PC-3 (cell line): ENCODE measurements at regions not wholly inside any gene's neighbourhood (a gene's known extent, or its start where the extent isn't known, plus 50 kb on each side); places are given as distances from the start of the nearest gene placed in this dataset.

ENCODE experiments used
- ATAC-seq: fragments of 200-7000 bp; cut with Tn5 transposase; 2 replicates; pipeline ENCODE4 v1.9.1; 2020; ENCODE audit warnings: mild to moderate bottlenecking, moderate library complexity
- BruUV-seq: library from RNA; stranded (reverse); fragments of 400-500 nt; replicated peaks from 2 replicates; lab custom pipeline; 2021; lab: Mats Ljungman, UMichigan
- CTCF ChIA-PET: fragments of 300-600 bp; sonication (Branson Sonifier 250); formaldehyde crosslinking; loops from one replicate; lab custom pipeline; 2022; ENCODE audit warnings: antibody characterized with exemption; lab: Charles Lee
- POLR2A ChIA-PET: fragments of 300-600 bp; sonication (Branson Sonifier 250); formaldehyde crosslinking; loops from one replicate; lab custom pipeline; 2022; ENCODE audit warnings: antibody characterized with exemption; ENCODE audit not compliant: unreplicated experiment; lab: Charles Lee
- DNase-seq: peaks from one replicate; pipeline ENCODE4 v3.0.0-alpha.2; 2015
- H2AFZ ChIP-seq: fragments of 300-600 bp; sonication (generic); 2 replicates; pipeline ENCODE4 v1.6.0; 2016; ENCODE audit warnings: antibody characterized with exemption, low read length
- H3F3A ChIP-seq: fragments of 300-600 bp; sonication (generic); one replicate; pipeline ENCODE4 v1.6.0; 2017; ENCODE audit warnings: antibody characterized with exemption, low read length, control low read depth, mild to moderate bottlenecking; ENCODE audit not compliant: unreplicated experiment
- H3K27ac ChIP-seq: fragments of 300-600 bp; sonication (generic); 2 replicates; pipeline ENCODE4 v1.5.1; 2016; ENCODE audit warnings: mild to moderate bottlenecking, low read length
- H3K27me3 ChIP-seq: fragments of 300-600 bp; sonication (generic); 2 replicates; pipeline ENCODE4 v1.6.1; 2016; ENCODE audit warnings: low read length, mixed read lengths
- H3K36me3 ChIP-seq: fragments of 300-600 bp; sonication (generic); 2 replicates; pipeline ENCODE4 v1.6.1; 2016; ENCODE audit warnings: low read depth, mixed run types, low read length, mixed read lengths
- H3K4me1 ChIP-seq: fragments of 300-600 bp; sonication (generic); 2 replicates; pipeline ENCODE4 v1.5.1; 2016; ENCODE audit warnings: low read length; ENCODE audit not compliant: insufficient read depth
- H3K4me2 ChIP-seq: fragments of 300-600 bp; sonication (generic); 2 replicates; pipeline ENCODE4 v1.6.0; 2016; ENCODE audit warnings: low read length
- H3K4me3 ChIP-seq: fragments of 300-600 bp; sonication (generic); 2 replicates; pipeline ENCODE4 v1.5.1; 2016; ENCODE audit warnings: mild to moderate bottlenecking, low read length, mixed read lengths
- H3K79me2 ChIP-seq: fragments of 300-600 bp; sonication (generic); 2 replicates; pipeline ENCODE4 v1.6.1; 2017; ENCODE audit warnings: low read length, mixed read lengths
- H3K9ac ChIP-seq: fragments of 300-600 bp; sonication (generic); 2 replicates; pipeline ENCODE4 v1.6.0; 2016; ENCODE audit warnings: mild to moderate bottlenecking, low read length
- H3K9me2 ChIP-seq: fragments of 300-600 bp; sonication (generic); replicated peaks from 2 replicates; pipeline ENCODE4 v1.6.1; 2016; ENCODE audit warnings: mixed run types, low read length, mixed read lengths
- H3K9me3 ChIP-seq: fragments of 300-600 bp; sonication (generic); 2 replicates; pipeline ENCODE4 v1.6.1; 2016; ENCODE audit warnings: low read length, mixed read lengths
- H4K20me1 ChIP-seq: fragments of 300-600 bp; sonication (generic); 2 replicates; pipeline ENCODE4 v1.6.1; 2016; ENCODE audit warnings: low read length, mixed read lengths
- CTCF ChIP-seq: fragments of 300-600 bp; sonication (generic); conservative IDR thresholded peaks from 2 replicates; pipeline ENCODE4 v1.5.1; 2017; ENCODE audit warnings: antibody characterized with exemption, low read depth, mild to moderate bottlenecking, low read length
- EZH2 ChIP-seq: fragments of 300-600 bp; sonication (generic); IDR thresholded peaks from one replicate; pipeline ENCODE4 v1.6.1; 2017; ENCODE audit warnings: antibody characterized with exemption, mild to moderate bottlenecking, low read length; ENCODE audit not compliant: unreplicated experiment
- EZH2phosphoT487 ChIP-seq: fragments of 300-600 bp; sonication (generic); IDR thresholded peaks from 2 replicates; pipeline ENCODE4 v1.6.1; 2018; ENCODE audit warnings: mild to moderate bottlenecking, antibody characterized with exemption, low read length, borderline replicate concordance
- intact Hi-C: fragments of 100-400 bp; cut with micrococcal nuclease; formaldehyde crosslinking; loops from 2 replicates; pipeline ENCODE4 v1.9.0; 2023

- no peak overlapping the region for H3K9ac ChIP-seq
- ATAC-seq (no peak), DNase-seq (no peak)
- H3K4me1 ChIP-seq, result no peaks in the 10 kb centered on the region
- no peaks in the 10 kb centered on the region for H4K20me1 ChIP-seq
- intact Hi-C loops, result loop anchor here (5.0 kb wide), 1 partner anchor 195 kb away; no protein-coding TSS in a partner anchor
- H3K27me3 ChIP-seq, result peaks cover 22% of the 10 kb centered on the region
- TF ChIP-seq EZH2 (no peak), EZH2phosphoT487 (no peak), CTCF (no peak)
- H3F3A ChIP-seq, result no peaks in the 10 kb centered on the region
- H3K79me2 ChIP-seq, result no peaks in the 10 kb centered on the region
- no peaks in the 10 kb centered on the region for H3K36me3 ChIP-seq
- ChIA-PET POLR2A (no interaction called here), CTCF (no interaction called here)
- peak overlapping the region; percentile 57; the same call in 1 of the 2 replicates for H3K4me2 ChIP-seq
- BruUV-seq, result no TSS peak
- H3K27ac ChIP-seq, result no peak overlapping the region
- no peaks in the 10 kb centered on the region for H3K9me3 ChIP-seq
- peak overlapping the region; percentile 35; the same call in 1 of the 2 replicates for H2AFZ ChIP-seq
- no peaks in the 10 kb centered on the region for H3K9me2 ChIP-seq
- H3K4me3 ChIP-seq, result no peak overlapping the region
These were observed 322.8 kb upstream of the NT5E start for GRCh38 chr6:85127168-85127498.

DNA sequence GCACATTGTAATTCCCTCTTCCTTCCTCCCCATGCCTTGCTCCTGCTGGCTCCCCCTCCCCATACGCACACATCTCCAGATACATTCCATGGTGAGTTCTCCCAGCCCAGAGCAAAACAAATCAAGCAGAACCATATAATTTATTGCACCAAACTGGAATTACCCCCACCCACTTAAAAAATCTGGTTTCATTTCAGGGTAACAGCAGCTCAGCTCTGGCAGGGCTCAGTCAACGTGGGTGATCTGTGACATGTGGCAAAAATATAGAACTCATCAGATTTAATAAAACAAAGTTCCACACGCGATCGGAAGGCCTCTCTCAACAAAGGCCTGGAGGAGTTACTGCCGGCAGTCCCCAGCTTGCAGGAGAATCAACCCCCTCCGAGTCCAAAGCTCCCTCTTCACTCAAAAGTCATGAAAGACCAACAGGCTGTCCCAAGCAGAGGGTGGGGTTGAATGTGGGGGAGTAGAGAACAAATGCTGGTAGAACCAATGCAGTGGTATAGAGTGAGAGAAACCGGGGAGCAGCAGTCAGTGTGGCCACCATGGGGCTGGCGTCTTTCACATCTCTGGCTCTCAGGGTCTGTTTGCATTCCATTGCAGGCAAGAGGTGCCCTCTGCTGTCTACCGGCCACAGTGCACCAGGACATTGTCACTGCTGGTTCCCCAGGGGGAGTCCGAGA lies 323.3 kb upstream of the NT5E start:
- CTCF ChIA-PET, result interaction anchor here (0.6 kb wide), 1 partner anchor 550 kb away, joined by 3 read pairs; no protein-coding TSS in a partner anchor
- BruUV-seq, result no TSS peak
- no peaks in the 10 kb centered on the region for H3K79me2 ChIP-seq

More for the DNA sequence above, 323.3 kb upstream of the NT5E start:
- Histone ChIP-seq H3K9me3 (no peaks in the 10 kb centered on the region), H3K27me3 (peaks cover 20% of the 10 kb centered on the region), H3F3A (no peaks in the 10 kb centered on the region), H4K20me1 (no peaks in the 10 kb centered on the region), H3K9ac (no peak overlapping the region), H3K4me3 (no peak overlapping the region), H2AFZ (peak overlapping the region; percentile 35; the same call in 1 of the 2 replicates), H3K4me2 (peak overlapping the region; percentile 57), H3K36me3 (no peaks in the 10 kb centered on the region), H3K9me2 (no peaks in the 10 kb centered on the region), H3K27ac (no peak overlapping the region), H3K4me1 (no peaks in the 10 kb centered on the region)
- TF ChIP-seq EZH2phosphoT487 (no peak), CTCF (peak; percentile 78)
- POLR2A ChIA-PET, result no interaction called here
- intact Hi-C loops, result loop anchor here (5.0 kb wide), 1 partner anchor 196 kb away; no protein-coding TSS in a partner anchor
- peak; percentile 94 for ATAC-seq
- peak; percentile 67 for DNase-seq
